ENCODE measurements at regions not wholly inside any gene's neighbourhood (a gene's known extent, or its start where the extent isn't known, plus 50 kb on each side); places are given as distances from the start of the nearest gene placed in this dataset.

DNA sequence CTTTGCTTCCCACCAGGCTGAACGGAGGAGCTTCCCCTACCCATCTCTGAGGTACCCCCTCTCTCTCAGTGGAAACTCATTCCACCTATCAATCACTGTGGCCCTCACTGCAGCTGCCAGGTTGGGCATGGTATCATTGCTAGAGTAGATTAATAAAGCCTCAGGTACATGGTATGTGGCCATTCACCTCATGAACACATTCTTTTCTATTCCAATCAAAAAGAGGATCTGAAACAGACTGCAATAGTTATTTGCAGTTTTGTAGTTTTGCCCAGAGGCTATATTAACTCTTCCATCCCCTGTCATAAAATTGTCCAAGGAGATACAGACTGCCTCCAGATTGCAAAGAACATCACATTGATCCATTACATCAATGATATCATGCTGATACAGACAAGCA, 85.8 kb upstream of the MVB12B start:
- TF ChIP-seq CTCF (IDR thresholded peaks at IDR 0.05) = no peak
- TF ChIP-seq POLR2A (IDR thresholded peaks at IDR 0.05) = no peak
